Anterior cingulate cortex (tissue), 58 donors: ENCODE measurements at regions not wholly inside any gene's neighbourhood (a gene's known extent, or its start where the extent isn't known, plus 50 kb on each side); places are given as distances from the start of the nearest gene placed in this dataset.
"Not testable (repeated sequence)": the region's sequence is repeated elsewhere in the genome, so short reads cannot be mapped to it uniquely, and the experiment has no call there.

Experiments
- DNase-seq, 58 donors: peaks; one replicate each; lab custom pipeline; 2025; lab: John Stamatoyannopoulos, UW

- no peak for DNase-seq
These were observed 738.8 kb upstream of the SGO1 start for GRCh38 chr3:20924646-20925385.

GRCh38 chr3:20921112-20921511, 735.1 kb upstream of the SGO1 start:
- not testable (repeated sequence) for DNase-seq

- DNase-seq: no peak
These were observed 731.1 kb upstream of the SGO1 start for GRCh38 chr3:20916951-20917606.

- no peak for DNase-seq
These were observed 728.3 kb upstream of the SGO1 start for GRCh38 chr3:20914310-20914709.

GRCh38 chr3:20912406-20912805, 726.4 kb upstream of the SGO1 start:
- DNase-seq: no peak

GRCh38 chr3:20909511-20909910, 723.5 kb upstream of the SGO1 start:
- DNase-seq: no peak

GRCh38 chr3:20905210-20905805, 719.3 kb upstream of the SGO1 start:
- DNase-seq: no peak

GRCh38 chr3:20904671-20905070, 718.7 kb upstream of the SGO1 start:
- no peak for DNase-seq

- no peak for DNase-seq
These were observed 713.0 kb upstream of the SGO1 start for GRCh38 chr3:20898962-20899361.

- no peak for DNase-seq
These were observed 704.1 kb upstream of the SGO1 start for GRCh38 chr3:20890111-20890519.

- DNase-seq: no peak
These were observed 692.7 kb upstream of the SGO1 start for GRCh38 chr3:20878691-20879090.

GRCh38 chr3:20873235-20873634, 687.2 kb upstream of the SGO1 start:
- DNase-seq: no peak

GRCh38 chr3:20870106-20870899, 684.3 kb upstream of the SGO1 start:
- no peak for DNase-seq

GRCh38 chr3:20865803-20866202, 679.8 kb upstream of the SGO1 start:
- DNase-seq: no peak

GRCh38 chr3:20861454-20861853, 675.4 kb upstream of the SGO1 start:
- no peak for DNase-seq

GRCh38 chr3:20857636-20858035, 671.6 kb upstream of the SGO1 start:
- no peak for DNase-seq

- no peak for DNase-seq
These were observed 667.9 kb upstream of the SGO1 start for GRCh38 chr3:20853890-20854289.

GRCh38 chr3:20852712-20853111, 666.7 kb upstream of the SGO1 start:
- DNase-seq: no peak

- no peak for DNase-seq
These were observed 664.0 kb upstream of the SGO1 start for GRCh38 chr3:20849975-20850374.

- no peak for DNase-seq
These were observed 660.8 kb upstream of the SGO1 start for GRCh38 chr3:20846832-20847231.

- peak in 2 of 58 donors; percentile 1 to 10 for DNase-seq
These were observed 660.1 kb upstream of the SGO1 start for GRCh38 chr3:20846066-20846465.
